Uterus (tissue), 3 donors: ENCODE measurements at regions not wholly inside any gene's neighbourhood (a gene's known extent, or its start where the extent isn't known, plus 50 kb on each side); places are given as distances from the start of the nearest gene placed in this dataset.

Experiments used
- DNase-seq, 2 donors: peaks; one replicate each; pipeline ENCODE4 v3.0.0-alpha.2; 2019 to 2020
- H3K27ac ChIP-seq, 2 donors: fragments of 200-600 bp; sonication (generic); 1 replicate in 1 of 2; 2 replicates in 1 of 2; pipeline ENCODE4 v1.5.1; 2016 to 2018
- H3K27me3 ChIP-seq, 2 donors: fragments of 200-600 bp; sonication (generic); one replicate each; pipeline ENCODE4 v1.5.1; 2018 to 2019; ENCODE audit warnings: control low read depth in 1 of 2
- H3K36me3 ChIP-seq, 2 donors: fragments of 200-600 bp; sonication (generic); one replicate each; pipeline ENCODE4 v1.5.1; 2019; ENCODE audit warnings: control low read depth in 1 of 2
- H3K4me1 ChIP-seq, 2 donors: fragments of 200-600 bp; sonication (generic); one replicate each; pipeline ENCODE4 v1.5.1; 2018 to 2019; ENCODE audit warnings: control low read depth in 1 of 2
- H3K4me3 ChIP-seq, 2 donors: fragments of 200-600 bp; sonication (generic); 1 replicate in 1 of 2; 2 replicates in 1 of 2; pipeline ENCODE4 v1.5.1; 2018 to 2019; ENCODE audit warnings: mild to moderate bottlenecking in 1 of 2
- H3K9me3 ChIP-seq, 2 donors: fragments of 200-600 bp; sonication (generic); one replicate each; pipeline ENCODE4 v1.5.1; 2019; ENCODE audit warnings: control low read depth in 1 of 2
- POLR2A ChIP-seq, 2 donors: fragments of 450-650 bp; IDR thresholded peaks; one replicate each; pipeline ENCODE4 v1.6.1; 2016; ENCODE audit warnings: antibody characterized with exemption in 2 of 2, mild to moderate bottlenecking in 1 of 2, moderate library complexity in 1 of 2
- intact Hi-C: fragments of 100-400 bp; cut with DNase I; formaldehyde crosslinking; loops from one replicate; pipeline ENCODE4 v1.15.1; 2023; ENCODE audit warnings: low total_unique reads
- TF ChIP-seq, protein P1 (sequence below), 4 experiments: fragments of 200-600 bp in 2 of 4; fragments of 450-650 bp in 2 of 4; sonication (generic) in 2 of 4; IDR thresholded peaks; one replicate each; pipeline ENCODE4 v1.5.1; 2016 to 2019; ENCODE audit warnings: antibody characterized with exemption in 4 of 4, mild to moderate bottlenecking in 2 of 4, moderate library complexity in 1 of 4
- donor health status: DM: yes; HTN: yes; CAD: no.

DNA sequence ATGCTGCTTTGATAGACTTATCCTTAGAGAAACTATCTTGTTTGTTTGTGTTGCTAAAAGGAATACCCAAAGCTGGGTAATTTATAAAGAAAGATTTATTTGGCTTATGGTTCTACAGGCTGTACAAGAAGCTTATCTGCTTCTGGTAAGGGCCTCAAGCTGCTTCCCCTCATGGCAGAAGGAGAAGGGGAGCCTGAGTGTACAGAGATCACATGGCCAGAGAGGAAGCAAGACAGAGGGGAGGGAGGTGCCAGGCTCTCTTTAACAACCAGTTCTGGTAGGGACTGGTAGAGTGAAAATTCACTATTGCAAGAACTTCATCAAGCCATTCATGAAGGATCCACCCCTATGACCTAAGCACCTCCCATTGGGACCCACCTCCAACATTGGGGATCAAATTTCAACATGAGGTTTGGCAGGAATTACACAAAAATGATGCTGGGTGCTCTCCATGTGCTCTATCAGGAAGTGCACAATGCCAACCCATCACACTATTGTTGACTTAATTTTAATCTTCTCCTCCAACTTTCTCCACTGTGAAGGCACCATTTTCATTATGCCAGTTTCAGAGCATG is 115.1 kb upstream of the SHB start:
- DNase-seq: no peak
- Histone ChIP-seq H3K4me1 (no peaks in the 10 kb centered on the region), H3K9me3 (no peaks in the 10 kb centered on the region), H3K4me3 (no peak overlapping the region), H3K36me3 (no peaks in the 10 kb centered on the region), H3K27ac (no peak overlapping the region), H3K27me3 (no peaks in the 10 kb centered on the region)
- TF ChIP-seq, protein P1, sequence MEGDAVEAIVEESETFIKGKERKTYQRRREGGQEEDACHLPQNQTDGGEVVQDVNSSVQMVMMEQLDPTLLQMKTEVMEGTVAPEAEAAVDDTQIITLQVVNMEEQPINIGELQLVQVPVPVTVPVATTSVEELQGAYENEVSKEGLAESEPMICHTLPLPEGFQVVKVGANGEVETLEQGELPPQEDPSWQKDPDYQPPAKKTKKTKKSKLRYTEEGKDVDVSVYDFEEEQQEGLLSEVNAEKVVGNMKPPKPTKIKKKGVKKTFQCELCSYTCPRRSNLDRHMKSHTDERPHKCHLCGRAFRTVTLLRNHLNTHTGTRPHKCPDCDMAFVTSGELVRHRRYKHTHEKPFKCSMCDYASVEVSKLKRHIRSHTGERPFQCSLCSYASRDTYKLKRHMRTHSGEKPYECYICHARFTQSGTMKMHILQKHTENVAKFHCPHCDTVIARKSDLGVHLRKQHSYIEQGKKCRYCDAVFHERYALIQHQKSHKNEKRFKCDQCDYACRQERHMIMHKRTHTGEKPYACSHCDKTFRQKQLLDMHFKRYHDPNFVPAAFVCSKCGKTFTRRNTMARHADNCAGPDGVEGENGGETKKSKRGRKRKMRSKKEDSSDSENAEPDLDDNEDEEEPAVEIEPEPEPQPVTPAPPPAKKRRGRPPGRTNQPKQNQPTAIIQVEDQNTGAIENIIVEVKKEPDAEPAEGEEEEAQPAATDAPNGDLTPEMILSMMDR (IDR thresholded peaks at IDR 0.05): no peak
- no peak for TF ChIP-seq POLR2A (IDR thresholded peaks at IDR 0.05)
- intact Hi-C loops: loop anchor here (10.0 kb wide), 1 partner anchor 59 kb away; no protein-coding TSS in a partner anchor

DNA sequence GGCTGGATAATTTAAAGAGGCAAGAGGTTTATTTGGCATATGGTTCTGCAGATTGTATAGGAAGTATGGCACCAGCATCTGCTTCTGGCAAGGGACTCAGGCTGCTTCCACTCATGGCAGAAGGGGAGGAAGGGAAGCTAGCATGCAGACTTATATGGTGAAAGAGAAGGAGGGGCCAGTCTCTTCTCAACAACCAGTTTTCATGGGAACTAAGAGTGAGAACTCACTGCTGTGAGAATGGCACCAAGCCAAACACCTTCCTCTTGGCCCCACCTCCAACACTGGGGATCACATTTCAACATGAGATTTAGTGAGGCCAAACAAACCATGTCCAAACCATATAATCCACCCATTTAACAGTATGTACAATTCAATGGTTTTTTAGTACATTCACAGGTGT is 113.3 kb upstream of the SHB start:
- TF ChIP-seq POLR2A (IDR thresholded peaks at IDR 0.05): no peak
- TF ChIP-seq, protein P1 (IDR thresholded peaks at IDR 0.05): no peak
- intact Hi-C loops: loop anchor here (10.0 kb wide), 1 partner anchor 58 kb away; no protein-coding TSS in a partner anchor

DNA sequence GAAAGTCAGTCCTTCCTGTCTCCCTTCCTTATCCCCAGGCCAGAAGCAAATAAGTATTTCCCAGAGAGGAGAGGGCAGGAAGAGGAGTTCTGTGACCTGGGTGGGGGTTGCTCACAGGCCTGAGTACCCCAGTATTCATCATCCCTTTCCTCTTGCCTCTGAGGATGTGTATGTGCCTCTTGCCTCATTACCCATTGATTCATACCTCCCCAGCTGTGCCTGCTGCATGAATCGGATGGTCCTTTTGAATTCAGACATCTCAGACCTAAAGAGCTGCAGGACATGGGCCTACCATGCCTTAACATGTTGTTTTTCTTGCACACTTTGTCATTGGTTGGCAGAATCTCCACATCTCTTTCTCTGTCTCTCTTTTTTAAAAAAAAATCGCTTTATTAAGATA is 112.8 kb upstream of the SHB start:
- Histone ChIP-seq H3K4me1 (no peaks in the 10 kb centered on the region), H3K27ac (no peak overlapping the region), H3K27me3 (no peaks in the 10 kb centered on the region), H3K9me3 (no peaks in the 10 kb centered on the region), H3K4me3 (no peak overlapping the region), H3K36me3 (no peaks in the 10 kb centered on the region)
- TF ChIP-seq, protein P1 (IDR thresholded peaks at IDR 0.05): no peak
- no peak for TF ChIP-seq POLR2A (IDR thresholded peaks at IDR 0.05)
- no peak for DNase-seq
- intact Hi-C loops: loop anchor here (10.0 kb wide), 1 partner anchor 57 kb away; no protein-coding TSS in a partner anchor

More for the DNA sequence above, 113.3 kb upstream of the SHB start:
- Histone ChIP-seq H3K4me3 (no peak overlapping the region), H3K27ac (no peak overlapping the region), H3K4me1 (no peaks in the 10 kb centered on the region), H3K27me3 (no peaks in the 10 kb centered on the region), H3K36me3 (no peaks in the 10 kb centered on the region), H3K9me3 (no peaks in the 10 kb centered on the region)
- DNase-seq: no peak

DNA sequence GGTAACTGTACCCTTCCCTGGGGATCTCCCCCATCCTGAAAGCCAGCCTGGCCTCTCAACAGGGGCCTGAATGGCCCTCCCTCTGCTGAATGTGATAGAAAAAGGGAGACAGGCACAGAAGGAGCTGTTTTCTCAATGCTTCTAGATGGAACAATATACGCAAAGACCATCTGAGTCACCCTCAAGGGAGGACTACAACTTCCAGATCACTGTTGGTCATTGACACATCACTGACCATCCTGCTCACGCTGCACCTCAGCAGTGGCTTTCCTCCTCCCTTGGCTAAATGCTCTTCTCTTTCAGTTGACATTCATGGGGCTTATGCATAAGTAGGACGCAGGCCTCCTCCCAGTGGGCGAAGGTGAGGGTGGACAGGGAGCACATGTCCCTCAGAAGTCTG is 112.2 kb upstream of the SHB start:
- no peak for DNase-seq
- intact Hi-C loops: loop anchor here (10.0 kb wide), 1 partner anchor 56 kb away; no protein-coding TSS in a partner anchor
- Histone ChIP-seq H3K27ac (no peak overlapping the region), H3K9me3 (no peaks in the 10 kb centered on the region), H3K4me1 (no peaks in the 10 kb centered on the region), H3K27me3 (no peaks in the 10 kb centered on the region), H3K36me3 (no peaks in the 10 kb centered on the region), H3K4me3 (no peak overlapping the region)
- TF ChIP-seq, protein P1 (IDR thresholded peaks at IDR 0.05): no peak

DNA sequence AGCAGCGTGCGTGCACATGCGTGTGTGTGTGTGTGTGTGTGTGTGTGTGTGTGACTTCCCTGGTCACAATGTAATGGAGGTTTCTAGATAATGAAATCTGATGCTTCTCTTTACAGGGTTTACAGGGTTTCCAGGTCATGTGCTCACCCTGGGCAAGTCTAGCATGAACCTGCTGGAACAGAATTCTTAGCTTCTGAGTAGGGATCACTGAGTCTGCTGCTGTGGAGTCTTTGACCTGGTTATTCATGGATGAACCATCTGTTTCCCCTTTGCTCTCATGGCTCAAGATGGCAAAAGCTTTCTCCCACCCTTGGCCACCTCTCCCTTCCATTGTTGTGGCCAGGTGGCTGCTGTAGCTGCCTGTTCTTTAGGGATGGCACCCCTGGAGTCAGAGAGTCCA is 111.6 kb upstream of the SHB start:
- DNase-seq: no peak
- Histone ChIP-seq H3K4me1 (no peaks in the 10 kb centered on the region), H3K4me3 (no peak overlapping the region), H3K9me3 (no peaks in the 10 kb centered on the region), H3K27me3 (no peaks in the 10 kb centered on the region), H3K36me3 (no peaks in the 10 kb centered on the region), H3K27ac (no peak overlapping the region)
- intact Hi-C loops: loop anchor here (10.0 kb wide), 1 partner anchor 56 kb away; no protein-coding TSS in a partner anchor
- TF ChIP-seq POLR2A (IDR thresholded peaks at IDR 0.05): no peak
- TF ChIP-seq, protein P1 (IDR thresholded peaks at IDR 0.05): no peak
